ENCODE measurements at regions not wholly inside any gene's neighbourhood (a gene's known extent, or its start where the extent isn't known, plus 50 kb on each side); places are given as distances from the start of the nearest gene placed in this dataset.

DNA sequence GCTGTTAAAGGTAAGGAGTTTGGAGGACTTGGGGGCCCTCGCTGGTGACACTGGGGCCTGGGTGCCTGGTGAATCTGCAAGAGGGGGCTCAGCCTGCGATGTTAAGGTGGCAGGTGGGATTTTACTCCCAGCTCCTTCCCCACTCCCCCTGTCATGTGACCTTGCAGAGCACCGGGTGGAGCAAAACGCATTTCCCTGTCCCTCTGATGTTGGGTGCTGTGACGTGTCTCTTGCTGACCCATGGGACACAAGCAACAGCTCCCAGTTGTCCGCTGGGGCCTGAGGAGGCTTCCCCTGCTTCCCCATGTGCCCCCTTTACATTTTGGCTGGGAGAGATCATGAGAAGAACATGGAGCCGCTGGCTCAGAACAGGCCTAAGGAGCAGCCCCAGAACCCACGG is 319.0 kb downstream of the MATN1 start:
- Histone ChIP-seq H3K4me1 (no peaks in the 10 kb centered on the region), H3K27me3 (peaks cover 0 to 16% of the 10 kb centered on the region in 2 donors), H3K36me3 (no peaks in the 10 kb centered on the region), H3K9me3 (no peaks in the 10 kb centered on the region), H3K4me3 (no peak overlapping the region), H3K27ac (no peak overlapping the region)
- TF ChIP-seq, protein P1, sequence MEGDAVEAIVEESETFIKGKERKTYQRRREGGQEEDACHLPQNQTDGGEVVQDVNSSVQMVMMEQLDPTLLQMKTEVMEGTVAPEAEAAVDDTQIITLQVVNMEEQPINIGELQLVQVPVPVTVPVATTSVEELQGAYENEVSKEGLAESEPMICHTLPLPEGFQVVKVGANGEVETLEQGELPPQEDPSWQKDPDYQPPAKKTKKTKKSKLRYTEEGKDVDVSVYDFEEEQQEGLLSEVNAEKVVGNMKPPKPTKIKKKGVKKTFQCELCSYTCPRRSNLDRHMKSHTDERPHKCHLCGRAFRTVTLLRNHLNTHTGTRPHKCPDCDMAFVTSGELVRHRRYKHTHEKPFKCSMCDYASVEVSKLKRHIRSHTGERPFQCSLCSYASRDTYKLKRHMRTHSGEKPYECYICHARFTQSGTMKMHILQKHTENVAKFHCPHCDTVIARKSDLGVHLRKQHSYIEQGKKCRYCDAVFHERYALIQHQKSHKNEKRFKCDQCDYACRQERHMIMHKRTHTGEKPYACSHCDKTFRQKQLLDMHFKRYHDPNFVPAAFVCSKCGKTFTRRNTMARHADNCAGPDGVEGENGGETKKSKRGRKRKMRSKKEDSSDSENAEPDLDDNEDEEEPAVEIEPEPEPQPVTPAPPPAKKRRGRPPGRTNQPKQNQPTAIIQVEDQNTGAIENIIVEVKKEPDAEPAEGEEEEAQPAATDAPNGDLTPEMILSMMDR (IDR thresholded peaks at IDR 0.05), result no peak
- peak in 1 of 2 donors; percentile 38 for DNase-seq
- intact Hi-C loops (cut with DNase I; ENCODE audit: low total_unique reads), result no loop called here

DNA sequence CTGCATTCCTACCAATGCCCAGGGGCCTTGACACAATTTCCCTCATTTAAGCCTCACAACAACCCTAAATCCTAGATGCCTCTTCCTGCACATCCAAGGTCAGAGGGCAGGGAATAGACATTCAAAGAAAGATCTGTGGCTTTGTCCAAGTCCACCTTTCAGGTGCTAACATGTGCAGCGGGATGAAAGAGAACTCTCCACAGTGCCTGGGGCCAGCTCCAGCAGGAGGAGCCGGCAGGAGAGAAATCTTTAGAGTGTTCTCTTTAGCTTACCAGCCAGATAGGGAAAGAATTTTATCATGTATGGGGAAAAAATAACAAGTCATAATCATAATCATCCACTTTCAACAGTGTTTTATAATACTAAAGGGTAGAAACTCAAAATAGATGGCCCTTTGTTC is 319.7 kb downstream of the MATN1 start:
- Histone ChIP-seq H3K9me3 (no peaks in the 10 kb centered on the region), H3K27ac (no peak overlapping the region), H3K4me1 (no peaks in the 10 kb centered on the region), H3K27me3 (peaks cover 0 to 12% of the 10 kb centered on the region in 2 donors), H3K4me3 (no peak overlapping the region), H3K36me3 (no peaks in the 10 kb centered on the region)
- TF ChIP-seq, protein P1 (IDR thresholded peaks at IDR 0.05), result no peak
- intact Hi-C loops (cut with DNase I; ENCODE audit: low total_unique reads), result no loop called here
- DNase-seq, result peak in 1 of 2 donors; percentile 11

DNA sequence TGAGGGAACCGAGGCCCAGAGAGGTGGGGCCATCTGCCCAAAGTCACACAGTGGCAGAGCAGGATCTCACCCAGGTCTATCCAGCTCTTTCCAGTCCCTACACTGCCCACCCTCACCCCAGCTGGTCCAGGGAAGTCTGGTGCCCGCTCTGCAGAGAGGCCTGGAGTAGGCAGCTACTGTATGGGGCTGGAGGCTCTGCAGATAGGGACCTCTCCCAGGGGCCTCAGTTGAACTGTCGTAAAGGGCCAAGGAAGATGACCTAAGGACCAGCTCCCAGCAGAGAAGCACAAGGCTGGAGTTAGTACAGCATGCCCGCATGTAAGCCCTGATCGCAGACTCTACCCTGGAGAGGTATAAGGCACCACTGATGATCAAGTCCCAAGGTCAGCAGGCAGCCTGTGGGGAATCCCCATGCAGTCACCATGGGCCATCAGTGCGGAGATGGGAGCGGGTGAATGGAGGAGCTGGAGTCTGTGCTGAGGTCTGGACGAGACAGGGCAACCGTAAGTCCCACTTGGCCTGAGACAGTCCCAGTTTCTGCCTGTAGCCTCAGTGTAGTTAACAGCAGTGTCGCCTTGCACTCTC is 320.2 kb downstream of the MATN1 start:
- Histone ChIP-seq H3K27me3 (peaks cover 0 to 12% of the 10 kb centered on the region in 2 donors), H3K4me1 (no peaks in the 10 kb centered on the region), H3K27ac (no peak overlapping the region), H3K9me3 (no peaks in the 10 kb centered on the region), H3K36me3 (no peaks in the 10 kb centered on the region), H3K4me3 (no peak overlapping the region)
- intact Hi-C loops (cut with DNase I; ENCODE audit: low total_unique reads), result no loop called here
- TF ChIP-seq, protein P1 (IDR thresholded peaks at IDR 0.05), result no peak
- DNase-seq, result peak in 1 of 2 donors; percentile 54

DNA sequence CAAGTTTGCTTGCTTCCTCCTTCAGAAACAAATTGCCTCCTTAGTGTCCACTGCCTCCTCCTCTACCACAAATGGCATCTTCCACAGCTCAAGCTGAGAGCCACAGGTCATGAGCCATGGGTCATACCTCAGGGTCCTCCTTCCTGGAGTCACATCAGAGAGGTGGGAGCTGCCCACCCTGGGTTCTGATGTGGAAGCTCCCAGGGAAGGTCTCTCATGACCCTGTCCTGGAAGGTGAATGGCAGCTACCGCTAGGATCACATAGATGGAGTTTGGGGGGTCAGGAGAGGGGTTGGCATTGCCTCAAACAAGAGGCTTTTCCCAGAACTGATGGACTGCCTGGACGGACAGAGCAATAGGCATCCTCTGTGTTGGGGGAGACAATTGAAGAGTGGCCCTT is 321.4 kb downstream of the MATN1 start:
- TF ChIP-seq, protein P1 (IDR thresholded peaks at IDR 0.05), result no peak
- H3K4me1 ChIP-seq, result no peaks in the 10 kb centered on the region
- DNase-seq, result peak in 1 of 2 donors; percentile 21
- no peaks in the 10 kb centered on the region for H3K9me3 ChIP-seq
- H3K4me3 ChIP-seq, result no peak overlapping the region
- no peak overlapping the region for H3K27ac ChIP-seq
- intact Hi-C loops (cut with DNase I; ENCODE audit: low total_unique reads), result no loop called here
- H3K36me3 ChIP-seq, result no peaks in the 10 kb centered on the region
- H3K27me3 ChIP-seq, result peaks cover 0 to 6% of the 10 kb centered on the region in 2 donors

DNA sequence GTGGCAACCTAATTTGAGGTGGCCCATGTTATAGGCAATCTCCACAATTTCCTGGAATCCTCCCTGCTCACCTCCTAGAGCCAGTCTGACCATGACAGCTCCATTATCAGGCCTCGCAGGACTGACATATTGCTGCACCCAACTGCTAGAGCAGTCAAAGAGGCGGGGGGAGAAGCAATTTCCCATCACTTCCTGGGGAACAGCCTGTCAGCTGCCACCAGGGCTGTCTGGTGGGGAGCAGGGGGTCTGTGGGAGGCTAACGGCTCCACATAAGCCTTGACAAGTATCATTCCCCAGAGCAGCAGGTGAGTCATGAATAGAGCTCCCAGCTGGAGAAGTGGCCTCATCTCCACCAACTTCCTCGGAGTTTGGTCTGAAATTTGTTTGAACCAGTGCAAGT is 322.9 kb downstream of the MATN1 start:
- TF ChIP-seq, protein P1 (IDR thresholded peaks at IDR 0.05), result no peak
- Histone ChIP-seq H3K36me3 (no peaks in the 10 kb centered on the region), H3K4me3 (no peak overlapping the region), H3K27me3 (peaks cover 0 to 3% of the 10 kb centered on the region in 2 donors), H3K4me1 (no peaks in the 10 kb centered on the region), H3K9me3 (no peaks in the 10 kb centered on the region), H3K27ac (no peak overlapping the region)
- intact Hi-C loops (cut with DNase I; ENCODE audit: low total_unique reads), result no loop called here
- peak in 1 of 2 donors; percentile 10 for DNase-seq

Data from tibial artery (tissue), 4 donors.